ENCODE measurements at regions not wholly inside any gene's neighbourhood (a gene's known extent, or its start where the extent isn't known, plus 50 kb on each side); places are given as distances from the start of the nearest gene placed in this dataset.

GRCh38 chr2:81839780-81840179, 1535.2 kb upstream of the LRRTM1 start:
- DNase-seq (ENCODE audit: low spot score): no peak
- TF ChIP-seq, protein P1, sequence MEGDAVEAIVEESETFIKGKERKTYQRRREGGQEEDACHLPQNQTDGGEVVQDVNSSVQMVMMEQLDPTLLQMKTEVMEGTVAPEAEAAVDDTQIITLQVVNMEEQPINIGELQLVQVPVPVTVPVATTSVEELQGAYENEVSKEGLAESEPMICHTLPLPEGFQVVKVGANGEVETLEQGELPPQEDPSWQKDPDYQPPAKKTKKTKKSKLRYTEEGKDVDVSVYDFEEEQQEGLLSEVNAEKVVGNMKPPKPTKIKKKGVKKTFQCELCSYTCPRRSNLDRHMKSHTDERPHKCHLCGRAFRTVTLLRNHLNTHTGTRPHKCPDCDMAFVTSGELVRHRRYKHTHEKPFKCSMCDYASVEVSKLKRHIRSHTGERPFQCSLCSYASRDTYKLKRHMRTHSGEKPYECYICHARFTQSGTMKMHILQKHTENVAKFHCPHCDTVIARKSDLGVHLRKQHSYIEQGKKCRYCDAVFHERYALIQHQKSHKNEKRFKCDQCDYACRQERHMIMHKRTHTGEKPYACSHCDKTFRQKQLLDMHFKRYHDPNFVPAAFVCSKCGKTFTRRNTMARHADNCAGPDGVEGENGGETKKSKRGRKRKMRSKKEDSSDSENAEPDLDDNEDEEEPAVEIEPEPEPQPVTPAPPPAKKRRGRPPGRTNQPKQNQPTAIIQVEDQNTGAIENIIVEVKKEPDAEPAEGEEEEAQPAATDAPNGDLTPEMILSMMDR (IDR thresholded peaks at IDR 0.05; ENCODE audit: extremely low read depth, missing control alignments): no peak

- no peak for DNase-seq (ENCODE audit: low spot score)
- TF ChIP-seq, protein P1 (IDR thresholded peaks at IDR 0.05; ENCODE audit: extremely low read depth, missing control alignments): no peak
Observed at GRCh38 chr2:81835321-81836000, 1530.9 kb upstream of the LRRTM1 start.

- TF ChIP-seq, protein P1 (IDR thresholded peaks at IDR 0.05; ENCODE audit: extremely low read depth, missing control alignments): no peak
Observed at GRCh38 chr2:81786811-81787210, 1482.3 kb upstream of the LRRTM1 start.

DNA sequence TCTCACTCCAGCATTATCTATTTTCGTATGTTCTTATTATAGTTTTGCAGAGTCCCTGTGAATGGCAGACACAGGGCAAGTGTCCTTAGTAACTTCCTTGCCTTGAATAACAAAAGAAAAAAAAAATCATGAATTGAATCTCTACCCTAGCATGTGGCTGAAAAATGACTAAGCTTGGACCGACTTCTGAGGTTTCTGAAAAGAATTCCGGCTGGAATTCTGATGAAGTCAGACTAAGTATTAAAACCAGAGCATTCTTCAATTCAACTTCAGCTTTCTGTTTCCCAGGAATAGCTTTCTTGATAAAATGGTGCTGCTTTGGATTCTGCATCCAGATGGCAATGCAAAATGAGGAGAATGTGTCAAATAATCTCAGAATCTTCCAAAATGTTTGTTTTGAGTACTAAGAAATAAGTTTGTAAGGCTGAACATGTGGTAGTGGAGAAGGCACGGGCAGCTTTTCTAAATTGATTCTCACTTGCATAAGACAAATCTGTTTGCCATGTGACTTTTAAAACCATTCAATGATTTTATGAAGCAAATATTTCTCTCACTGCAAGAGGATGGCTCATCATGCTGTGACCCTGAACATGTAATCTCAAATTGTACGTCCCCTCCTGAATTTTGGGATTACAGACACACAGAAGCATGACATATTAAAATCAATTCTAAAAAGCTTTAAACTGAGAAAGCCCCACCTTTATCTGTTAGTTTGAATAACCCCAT, 1462.8 kb upstream of the LRRTM1 start:
- TF ChIP-seq, protein P1 (IDR thresholded peaks at IDR 0.05; ENCODE audit: extremely low read depth, missing control alignments): no peak
- no peak for DNase-seq (ENCODE audit: low spot score)

More at GRCh38 chr2:81786811-81787210, 1482.3 kb upstream of the LRRTM1 start:
- no peak for DNase-seq (ENCODE audit: low spot score)

DNA sequence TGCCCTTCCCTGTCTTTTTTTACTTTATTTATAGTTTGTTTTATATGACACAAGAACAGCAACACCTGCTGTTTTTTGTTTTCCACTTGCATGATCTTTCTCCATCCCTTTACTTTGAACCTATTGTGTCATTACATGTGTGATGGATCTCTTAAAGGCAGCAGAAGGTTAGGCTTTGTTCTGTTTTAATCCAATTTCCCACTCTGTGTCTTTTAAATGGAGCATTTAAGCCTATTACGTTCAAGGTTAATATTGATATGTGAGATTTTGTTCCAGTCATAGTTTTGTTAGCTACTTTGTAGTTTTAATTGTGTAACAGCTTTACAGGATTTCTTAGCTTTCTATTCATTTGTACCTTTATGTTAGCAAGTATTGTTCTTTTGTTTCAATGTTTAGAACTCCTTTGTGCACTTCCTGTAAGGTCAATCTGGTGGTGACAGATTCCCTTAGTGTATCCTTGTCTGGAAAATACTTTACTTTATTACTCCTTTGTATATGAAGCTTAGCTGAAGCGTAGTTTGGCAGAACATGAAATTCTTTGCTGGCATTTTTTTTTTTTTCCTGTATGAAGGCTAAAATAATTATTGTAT, 1443.0 kb upstream of the LRRTM1 start:
- no peak for DNase-seq (ENCODE audit: low spot score)
- TF ChIP-seq, protein P1 (IDR thresholded peaks at IDR 0.05; ENCODE audit: extremely low read depth, missing control alignments): no peak

- no peak for DNase-seq (ENCODE audit: low spot score)
- TF ChIP-seq, protein P1 (IDR thresholded peaks at IDR 0.05; ENCODE audit: extremely low read depth, missing control alignments): no peak
Observed at GRCh38 chr2:81739966-81740365, 1435.4 kb upstream of the LRRTM1 start.

- DNase-seq (ENCODE audit: low spot score): no peak
- TF ChIP-seq, protein P1 (IDR thresholded peaks at IDR 0.05; ENCODE audit: extremely low read depth, missing control alignments): no peak
Observed at GRCh38 chr2:81734981-81735380, 1430.4 kb upstream of the LRRTM1 start.

Data from GM20000 (cell line).